ENCODE measurements at regions not wholly inside any gene's neighbourhood (a gene's known extent, or its start where the extent isn't known, plus 50 kb on each side); places are given as distances from the start of the nearest gene placed in this dataset.

DNA sequence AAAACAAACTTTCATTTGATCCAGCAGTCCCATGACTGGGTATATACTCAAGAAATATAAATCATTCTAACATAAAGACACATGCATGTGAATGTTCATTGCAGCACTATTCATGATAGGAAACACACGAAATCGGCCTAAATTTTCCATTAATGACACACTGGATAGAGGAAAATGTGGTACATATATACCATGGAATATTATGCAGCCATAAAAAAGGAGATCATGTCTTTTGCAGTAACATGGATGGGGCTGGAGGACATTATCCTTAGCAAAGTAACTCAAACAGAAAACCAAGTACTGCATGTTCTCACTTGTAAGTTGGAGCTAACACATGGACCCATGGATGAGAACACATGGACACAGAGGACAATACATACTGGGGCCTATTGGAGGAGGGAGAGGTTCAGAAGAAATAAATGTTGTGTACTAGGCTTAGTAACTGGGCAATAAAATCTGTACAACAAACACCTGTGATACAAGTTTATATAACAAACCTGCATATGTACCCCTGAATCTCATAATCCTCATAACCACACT is 283.6 kb downstream of the LMO7 start:
- DNase-seq = no peak

DNA sequence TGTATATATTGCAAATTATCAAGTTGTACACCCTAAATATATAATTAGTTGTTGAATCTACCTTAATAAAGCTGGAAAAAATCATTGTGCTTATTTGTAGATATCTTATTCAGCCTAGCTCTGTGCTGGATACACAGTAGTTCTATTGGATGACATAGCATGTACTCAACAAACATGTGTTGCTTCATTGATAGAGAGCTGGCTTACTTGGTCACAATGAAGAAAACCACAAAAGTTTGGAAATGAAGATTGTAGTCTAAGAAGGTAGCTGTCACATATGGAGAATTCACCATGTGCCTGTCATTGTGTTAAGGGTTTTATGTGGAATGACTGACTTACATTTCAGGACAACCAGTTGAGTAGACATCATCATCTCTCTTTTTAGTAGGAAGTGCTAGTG is 278.9 kb downstream of the LMO7 start:
- no peak for DNase-seq

DNA sequence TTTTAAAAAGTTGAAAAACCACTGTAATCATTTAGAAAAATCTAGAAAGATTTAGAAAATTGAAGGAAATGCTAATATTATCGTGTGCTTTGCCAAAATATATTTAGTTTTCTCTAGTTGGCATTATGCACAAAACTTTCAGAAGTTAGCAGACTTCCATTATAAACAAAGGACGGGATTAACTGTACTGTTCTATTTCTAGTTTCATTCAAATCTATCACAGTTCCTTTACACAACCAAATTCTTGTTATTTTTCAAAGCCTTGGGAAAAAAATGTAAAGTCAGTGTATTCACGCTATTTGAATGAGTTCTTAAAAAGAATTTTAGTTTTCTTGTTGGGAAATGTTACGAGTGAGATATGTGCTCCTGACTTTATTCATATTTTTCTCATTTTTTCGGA is 277.8 kb downstream of the LMO7 start:
- no peak for DNase-seq

DNA sequence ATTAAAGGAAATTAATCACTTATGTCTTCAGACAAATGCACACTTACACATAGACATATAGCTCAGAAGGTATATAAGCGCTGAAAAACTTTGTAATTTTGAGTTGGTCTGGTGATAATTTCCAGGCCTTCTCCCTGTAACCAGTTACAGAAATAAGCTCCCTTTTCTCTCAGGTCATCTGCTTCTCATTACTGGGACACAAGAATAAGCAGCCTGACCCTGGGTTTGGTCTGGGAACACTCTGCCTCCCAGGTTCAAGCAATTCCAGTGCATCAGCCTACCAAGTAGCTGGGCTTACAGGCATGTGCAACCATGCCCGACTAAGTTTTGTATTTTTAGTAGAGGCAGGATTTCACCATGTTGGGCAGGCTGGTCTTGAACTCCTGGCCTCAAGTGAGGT is 274.5 kb downstream of the LMO7 start:
- DNase-seq = no peak
